ENCODE measurements at regions not wholly inside any gene's neighbourhood (a gene's known extent, or its start where the extent isn't known, plus 50 kb on each side); places are given as distances from the start of the nearest gene placed in this dataset.
"Not testable (repeated sequence)": the region's sequence is repeated elsewhere in the genome, so short reads cannot be mapped to it uniquely, and the experiment has no call there.

- no peak overlapping the region for H3K4me3 ChIP-seq (ENCODE audit: low read depth, low read length)
- in situ Hi-C loops (cut with HindIII; ENCODE audit: low sequenced_read_pairs), result no loop called here
- peak; percentile 40 for DNase-seq (ENCODE audit: low read depth, low spot score)
These were observed 318.7 kb downstream of the RFPL4B start for GRCh38 chr6:112665815-112666214.

DNA sequence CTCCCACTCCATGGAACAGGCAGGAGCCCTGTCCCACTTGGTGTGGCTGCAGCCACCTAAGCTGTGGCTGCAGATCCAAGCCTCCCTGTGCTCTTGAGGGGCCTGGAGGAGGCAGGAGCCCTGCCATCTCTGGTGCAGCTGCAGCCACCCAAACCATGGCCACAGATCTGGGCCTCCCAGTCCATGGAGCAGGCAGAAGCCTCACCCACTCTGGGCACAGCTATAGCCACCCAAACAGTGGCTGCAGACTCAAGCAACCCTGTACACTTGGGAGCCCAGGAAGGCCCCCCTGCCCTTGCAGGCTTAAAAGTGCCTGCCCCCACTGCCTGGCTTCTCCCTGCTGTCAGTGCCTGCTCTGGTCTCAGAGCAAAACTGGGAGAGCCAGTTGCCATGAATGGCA is 320.3 kb downstream of the RFPL4B start:
- no peak for DNase-seq (ENCODE audit: low read depth, low spot score)
- no peak overlapping the region for H3K4me3 ChIP-seq (ENCODE audit: low read depth, low read length)
- TF ChIP-seq CTCF (IDR thresholded peaks at IDR 0.05; ENCODE audit: low read depth, low read length), result no peak
- in situ Hi-C loops (cut with HindIII; ENCODE audit: low sequenced_read_pairs), result no loop called here

More at GRCh38 chr6:112665815-112666214, 318.7 kb downstream of the RFPL4B start:
- no peak for TF ChIP-seq CTCF (IDR thresholded peaks at IDR 0.05; ENCODE audit: low read depth, low read length)

DNA sequence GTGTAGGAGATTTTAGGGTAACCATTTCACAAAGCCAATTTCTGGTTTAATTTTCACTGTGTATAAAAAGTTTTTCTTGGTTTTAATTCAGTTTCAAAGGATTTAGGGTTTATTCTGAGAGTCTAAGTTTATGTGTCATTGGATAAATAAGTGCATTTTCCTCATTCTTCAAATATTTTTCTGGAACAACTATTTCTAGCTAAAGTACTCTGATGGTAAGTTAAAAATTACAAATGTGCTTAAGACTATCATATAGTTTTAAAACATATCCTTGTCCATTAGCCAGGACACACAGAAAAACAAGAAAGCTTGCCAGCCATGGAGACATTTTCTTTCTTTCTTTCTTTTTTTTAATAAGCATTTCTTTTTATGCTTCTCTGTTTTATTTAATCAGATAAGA is 333.0 kb downstream of the RFPL4B start:
- peak; percentile 37 for DNase-seq (ENCODE audit: low read depth, low spot score)
- no peak overlapping the region for H3K4me3 ChIP-seq (ENCODE audit: low read depth, low read length)
- in situ Hi-C loops (cut with HindIII; ENCODE audit: low sequenced_read_pairs), result no loop called here
- TF ChIP-seq CTCF (IDR thresholded peaks at IDR 0.05; ENCODE audit: low read depth, low read length), result no peak

DNA sequence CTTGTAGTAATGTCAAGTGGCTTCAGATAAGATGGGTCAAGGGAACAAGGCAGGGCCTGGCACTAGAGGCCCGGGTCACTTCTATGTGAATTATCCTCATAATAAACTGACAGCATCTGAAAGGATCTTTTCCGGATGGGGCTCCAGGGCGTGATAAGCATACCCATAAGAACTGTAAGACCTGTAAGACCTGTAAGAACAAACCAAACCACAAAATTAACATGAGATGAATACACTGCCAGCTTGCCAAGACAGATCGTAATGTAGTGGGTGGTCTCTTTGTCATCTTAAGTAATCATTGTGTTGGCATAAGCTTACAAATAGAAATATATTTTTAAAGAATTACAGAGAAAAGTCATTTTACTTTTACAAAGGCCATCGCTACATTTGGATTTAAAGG is 334.9 kb downstream of the RFPL4B start:
- no peak for DNase-seq (ENCODE audit: low read depth, low spot score)
- in situ Hi-C loops (cut with HindIII; ENCODE audit: low sequenced_read_pairs), result no loop called here
- TF ChIP-seq CTCF (IDR thresholded peaks at IDR 0.05; ENCODE audit: low read depth, low read length), result no peak
- no peak overlapping the region for H3K4me3 ChIP-seq (ENCODE audit: low read depth, low read length)

- in situ Hi-C loops (cut with HindIII; ENCODE audit: low sequenced_read_pairs), result no loop called here
- TF ChIP-seq CTCF (IDR thresholded peaks at IDR 0.05; ENCODE audit: low read depth, low read length), result no peak
- no peak overlapping the region for H3K4me3 ChIP-seq (ENCODE audit: low read depth, low read length)
- no peak for DNase-seq (ENCODE audit: low read depth, low spot score)
These were observed 336.0 kb downstream of the RFPL4B start for GRCh38 chr6:112683106-112683505.

DNA sequence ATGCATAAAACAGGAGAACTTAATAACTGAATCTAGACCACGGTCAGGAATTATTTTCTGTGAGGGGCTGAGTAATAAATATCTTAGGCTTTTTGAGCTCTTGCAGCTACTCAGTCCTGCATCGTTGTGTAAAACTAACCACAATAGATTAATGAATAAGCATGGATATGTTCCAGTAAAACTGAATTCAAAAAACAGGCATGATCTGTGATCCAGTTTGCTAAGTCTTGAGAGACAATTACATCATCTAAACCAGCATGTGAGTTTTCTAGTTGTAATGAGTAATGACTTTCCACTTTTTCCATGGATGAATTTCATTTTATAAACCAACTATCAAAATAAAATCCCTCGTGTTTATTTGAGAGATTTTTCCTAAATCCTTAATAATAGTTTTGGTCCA is 336.8 kb downstream of the RFPL4B start:
- peak; percentile 87 for DNase-seq (ENCODE audit: low read depth, low spot score)
- in situ Hi-C loops (cut with HindIII; ENCODE audit: low sequenced_read_pairs), result no loop called here
- no peak overlapping the region for H3K4me3 ChIP-seq (ENCODE audit: low read depth, low read length)
- no peak for TF ChIP-seq CTCF (IDR thresholded peaks at IDR 0.05; ENCODE audit: low read depth, low read length)

DNA sequence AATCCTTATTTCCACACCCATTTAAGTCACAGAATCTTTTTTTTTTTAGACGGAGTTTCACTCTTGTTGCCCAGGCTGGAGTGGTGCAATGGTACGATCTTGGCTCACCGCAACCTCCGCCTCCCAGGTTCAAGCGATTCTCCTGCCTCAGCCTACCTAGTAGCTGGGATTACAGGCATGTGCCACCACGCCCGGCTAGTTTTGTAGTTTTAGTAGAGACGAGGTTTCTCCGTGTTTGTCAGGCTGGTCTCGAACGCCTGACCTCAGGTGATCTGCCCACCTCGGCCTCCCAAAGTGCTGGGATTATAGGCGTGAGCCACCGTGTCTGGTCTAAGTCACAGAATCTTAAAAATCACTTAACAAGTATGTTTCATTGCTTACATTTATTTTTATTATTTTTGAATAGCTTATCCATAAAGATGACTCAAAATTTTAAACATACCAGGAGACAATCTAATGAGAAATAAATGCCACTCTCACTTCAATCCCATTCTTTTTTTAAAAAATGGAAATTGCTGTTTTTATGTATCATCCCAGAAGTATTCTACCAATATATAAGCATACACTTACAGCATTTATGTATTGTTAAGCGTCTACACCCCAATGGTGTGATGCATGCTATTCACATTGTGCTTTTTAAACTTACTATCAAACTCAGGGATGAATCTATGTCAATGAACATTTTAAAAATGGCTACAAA is 338.5 kb downstream of the RFPL4B start:
- in situ Hi-C loops (cut with HindIII; ENCODE audit: low sequenced_read_pairs); DNase-seq (ENCODE audit: low read depth, low spot score); H3K4me3 ChIP-seq (ENCODE audit: low read depth, low read length): not testable (repeated sequence)

GRCh38 chr6:112688487-112689165 is 341.5 kb downstream of the RFPL4B start:
- DNase-seq (ENCODE audit: low read depth, low spot score); H3K4me3 ChIP-seq (ENCODE audit: low read depth, low read length); in situ Hi-C loops (cut with HindIII; ENCODE audit: low sequenced_read_pairs): not testable (repeated sequence)

GRCh38 chr6:112689183-112689858 is 342.2 kb downstream of the RFPL4B start:
- in situ Hi-C loops (cut with HindIII; ENCODE audit: low sequenced_read_pairs), result not testable (repeated sequence)

More at GRCh38 chr6:112689183-112689858, 342.2 kb downstream of the RFPL4B start:
- H3K4me3 ChIP-seq (ENCODE audit: low read depth, low read length); DNase-seq (ENCODE audit: low read depth, low spot score): not testable (repeated sequence)

Data from astrocyte of the spinal cord (primary cell).